ENCODE measurements at regions not wholly inside any gene's neighbourhood (a gene's known extent, or its start where the extent isn't known, plus 50 kb on each side); places are given as distances from the start of the nearest gene placed in this dataset.
"Not testable (repeated sequence)": the region's sequence is repeated elsewhere in the genome, so short reads cannot be mapped to it uniquely, and the experiment has no call there.

DNA sequence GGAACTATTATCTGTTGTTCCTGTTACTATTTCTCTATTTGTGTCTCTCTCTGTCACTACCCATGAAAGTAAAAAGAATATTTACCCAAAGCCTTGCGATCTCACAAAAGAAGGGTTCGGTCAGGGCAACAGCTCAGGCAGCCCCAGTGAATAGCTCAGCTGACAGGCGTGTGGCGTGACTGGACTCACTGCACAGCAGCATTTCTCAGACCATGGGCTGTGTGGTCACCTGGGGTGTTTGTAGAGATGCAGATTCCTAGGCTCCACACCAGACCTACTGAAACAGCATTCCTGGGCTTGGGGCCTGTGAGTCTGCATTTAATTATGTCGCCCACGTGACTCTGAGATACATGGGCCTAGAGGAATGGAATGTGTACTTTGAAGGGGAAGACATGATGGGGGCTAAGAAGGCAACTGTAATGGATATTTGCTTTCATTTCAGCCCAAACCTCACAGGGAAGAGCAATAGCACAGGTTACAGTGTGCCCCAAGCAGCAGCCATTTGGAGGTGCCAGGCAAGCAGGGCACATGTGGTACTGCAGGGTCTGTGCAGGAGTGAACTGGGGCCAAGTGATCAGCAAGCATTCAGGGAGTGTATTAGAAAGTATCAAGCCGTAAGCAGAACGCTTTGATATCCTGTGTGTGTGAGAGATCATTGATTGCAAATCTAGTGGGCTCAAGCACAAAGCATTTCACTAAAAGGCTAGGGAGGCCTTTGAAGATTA is 90.4 kb upstream of the RBMS1 start:
- no peak for DNase-seq (ENCODE audit: low read depth in 2 of 2)

DNA sequence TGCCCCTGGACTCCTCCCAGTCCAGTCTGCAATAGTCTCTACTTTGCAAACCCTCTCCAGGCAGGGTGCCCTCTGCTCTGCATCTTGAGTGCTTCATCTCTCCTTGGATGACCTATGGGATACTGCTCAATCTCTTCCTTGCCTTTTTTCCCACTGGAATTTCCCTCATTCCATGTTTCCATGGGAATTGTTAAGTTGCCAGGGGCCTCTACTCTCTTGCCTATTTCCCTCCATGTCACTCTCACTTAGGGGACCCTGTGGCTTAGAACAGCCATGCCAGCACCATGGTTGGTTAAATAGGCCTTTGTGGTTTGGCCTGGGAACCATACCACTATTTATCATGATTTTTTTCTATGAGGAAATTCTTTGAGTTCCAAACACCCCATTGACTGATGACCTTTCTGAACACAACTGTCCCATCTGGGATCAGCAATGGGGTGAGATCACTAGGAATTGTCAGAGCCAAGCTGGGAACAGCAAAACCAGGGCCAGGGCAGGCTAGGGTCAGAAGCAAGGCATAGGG is 91.4 kb upstream of the RBMS1 start:
- DNase-seq (ENCODE audit: low read depth in 2 of 2), result no peak

DNA sequence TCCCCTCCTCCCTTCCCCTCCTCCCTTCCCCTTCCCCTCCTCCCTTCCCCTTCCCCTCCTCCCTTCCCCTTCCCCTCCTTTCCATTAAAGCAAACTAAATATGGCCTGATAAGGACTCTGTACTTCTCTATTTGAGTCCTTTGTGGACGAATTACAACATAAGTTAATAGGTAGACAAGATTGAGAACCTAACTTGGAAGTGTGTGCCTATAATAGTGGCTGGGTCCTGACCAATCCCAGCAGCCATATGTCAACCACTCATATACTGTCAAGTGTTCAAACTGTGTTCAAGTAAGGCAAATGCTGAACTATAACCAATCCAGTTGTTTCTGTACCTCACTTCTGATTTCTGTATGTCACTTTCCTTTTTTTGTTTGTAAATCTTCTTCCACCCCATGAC is 97.1 kb upstream of the RBMS1 start:
- no peak for DNase-seq (ENCODE audit: low read depth in 2 of 2)

DNA sequence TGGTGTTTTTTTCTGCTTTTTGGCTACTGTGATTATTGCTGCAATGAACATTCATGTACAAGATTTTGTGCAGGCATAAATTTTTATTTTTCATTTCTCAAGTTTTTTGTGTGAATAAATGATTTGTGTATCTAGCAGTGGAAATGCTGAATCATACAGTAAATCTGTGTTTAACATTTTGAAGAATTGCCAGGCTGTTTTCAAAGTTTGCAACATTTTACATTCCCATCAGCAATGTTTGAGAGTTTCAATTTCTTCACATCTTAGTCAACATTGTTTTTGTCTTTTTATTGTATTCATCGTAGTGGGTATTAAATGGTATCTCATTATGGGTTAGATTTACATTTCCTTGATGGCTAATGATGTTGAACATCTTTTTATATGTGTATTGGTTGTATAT is 98.8 kb upstream of the RBMS1 start:
- DNase-seq (ENCODE audit: low read depth in 2 of 2), result no peak

GRCh38 chr2:160592993-160593392 is 99.4 kb upstream of the RBMS1 start:
- no peak for DNase-seq (ENCODE audit: low read depth in 2 of 2)

GRCh38 chr2:160596441-160596840 is 102.8 kb upstream of the RBMS1 start:
- no peak for DNase-seq (ENCODE audit: low read depth in 2 of 2)

- DNase-seq (ENCODE audit: low read depth in 2 of 2), result not testable (repeated sequence)
These were observed 106.8 kb upstream of the RBMS1 start for GRCh38 chr2:160600437-160600836.

- no peak for DNase-seq (ENCODE audit: low read depth in 2 of 2)
These were observed 108.5 kb upstream of the RBMS1 start for GRCh38 chr2:160602073-160602472.

GRCh38 chr2:160603771-160604510 is 110.3 kb upstream of the RBMS1 start:
- no peak for DNase-seq (ENCODE audit: low read depth in 2 of 2)

DNA sequence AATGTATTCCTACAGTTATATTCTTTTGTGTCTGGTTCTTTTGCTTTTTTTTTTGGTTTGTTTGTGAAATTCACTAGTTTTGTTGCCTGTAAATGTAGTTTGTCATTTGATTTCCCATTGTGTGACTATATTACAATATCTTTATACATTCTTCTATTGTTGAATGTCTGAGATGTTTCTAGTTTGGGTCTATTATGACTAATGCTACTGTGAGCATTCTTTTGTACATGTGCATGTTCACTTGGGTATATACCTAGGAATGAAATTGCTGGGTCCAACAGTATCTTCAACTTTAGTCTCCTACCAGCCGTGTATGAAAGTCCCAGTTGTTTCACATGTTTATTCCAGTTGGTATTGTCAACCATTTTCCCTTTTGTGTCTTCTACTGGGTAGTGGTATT is 112.7 kb upstream of the RBMS1 start:
- no peak for DNase-seq (ENCODE audit: low read depth in 2 of 2)

DNA sequence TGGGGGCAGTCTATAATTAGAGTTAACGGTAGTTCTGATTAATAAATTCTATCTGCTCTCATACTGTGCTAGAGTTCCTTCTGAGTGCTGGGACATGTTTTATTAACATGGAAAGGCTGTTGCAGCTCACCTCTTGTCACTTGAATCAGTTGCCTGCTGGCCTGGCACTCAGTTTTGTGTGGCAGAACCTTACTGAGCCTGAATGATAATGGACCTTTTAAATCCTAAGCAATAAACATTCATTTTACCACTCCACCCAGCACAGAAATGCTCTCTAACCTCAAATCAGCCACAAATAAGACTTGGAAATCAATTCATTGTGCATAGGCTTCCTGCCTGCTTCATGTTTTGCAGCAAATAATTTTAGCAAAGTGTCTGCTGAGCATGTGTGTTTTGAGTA is 115.0 kb upstream of the RBMS1 start:
- DNase-seq (ENCODE audit: low read depth in 2 of 2), result no peak

- DNase-seq (ENCODE audit: low read depth in 2 of 2), result no peak
These were observed 115.7 kb upstream of the RBMS1 start for GRCh38 chr2:160609346-160609745.

GRCh38 chr2:160610041-160610440 is 116.4 kb upstream of the RBMS1 start:
- DNase-seq (ENCODE audit: low read depth in 2 of 2), result no peak

DNA sequence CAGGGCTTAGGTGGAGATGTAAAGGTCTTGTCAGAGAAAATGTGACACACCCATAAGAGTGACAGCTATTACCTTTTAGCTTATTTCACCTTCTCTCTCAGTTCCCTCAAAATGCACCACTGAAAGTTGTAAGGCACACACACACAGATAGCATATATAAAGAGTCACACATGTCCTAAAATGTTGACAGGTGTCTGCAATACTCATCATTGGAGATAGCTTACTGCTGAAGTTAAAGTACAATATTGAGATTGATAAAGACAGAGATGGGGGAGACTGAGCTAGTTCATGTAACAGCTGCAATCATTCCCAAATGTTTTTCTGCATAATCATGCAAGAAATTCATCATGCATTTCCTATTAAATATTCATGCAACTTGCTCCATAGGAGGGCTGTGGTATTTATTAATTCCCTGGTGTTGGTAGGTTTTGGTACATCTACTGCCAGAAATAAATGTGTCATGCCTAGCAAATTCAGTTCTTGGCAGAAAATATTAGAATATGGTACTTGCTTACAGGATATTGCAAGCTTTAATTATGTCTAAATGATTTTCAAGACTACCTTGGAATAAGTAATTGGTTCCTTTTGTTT is 118.8 kb upstream of the RBMS1 start:
- no peak for DNase-seq (ENCODE audit: low read depth in 2 of 2)

DNA sequence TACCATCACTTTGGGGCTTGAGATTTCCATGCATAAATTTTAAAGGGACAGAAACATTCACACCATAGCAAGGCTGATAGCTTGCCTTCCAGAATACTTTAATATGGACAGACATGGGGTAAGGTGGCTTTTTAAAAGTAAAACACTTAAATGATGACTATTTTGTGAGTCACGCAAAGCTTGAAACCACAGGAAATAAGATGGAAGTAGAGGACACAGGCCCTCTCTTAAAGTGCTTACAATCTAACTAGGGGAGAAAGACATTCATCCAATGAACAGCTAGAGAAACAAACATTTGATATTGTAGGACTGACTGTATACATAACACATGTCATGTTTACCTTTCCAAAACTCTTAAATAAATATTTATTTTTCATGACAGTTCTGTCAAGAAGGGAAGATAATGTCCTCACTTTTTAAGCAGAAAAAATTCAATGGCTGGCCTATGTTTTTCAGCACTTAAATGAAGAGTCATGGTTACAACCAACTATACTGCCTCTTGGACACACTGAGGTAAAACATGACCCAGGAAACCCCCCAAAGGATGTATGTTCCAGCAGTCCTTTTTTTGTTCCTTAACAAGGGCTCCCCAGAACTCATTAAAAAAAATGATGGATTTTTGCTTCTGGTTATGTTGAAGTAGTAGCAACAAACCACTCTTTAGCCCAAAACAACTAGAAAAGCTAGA is 120.0 kb upstream of the RBMS1 start:
- DNase-seq (ENCODE audit: low read depth in 2 of 2), result no peak

GRCh38 chr2:160614391-160614790 is 120.8 kb upstream of the RBMS1 start:
- no peak for DNase-seq (ENCODE audit: low read depth in 2 of 2)

DNA sequence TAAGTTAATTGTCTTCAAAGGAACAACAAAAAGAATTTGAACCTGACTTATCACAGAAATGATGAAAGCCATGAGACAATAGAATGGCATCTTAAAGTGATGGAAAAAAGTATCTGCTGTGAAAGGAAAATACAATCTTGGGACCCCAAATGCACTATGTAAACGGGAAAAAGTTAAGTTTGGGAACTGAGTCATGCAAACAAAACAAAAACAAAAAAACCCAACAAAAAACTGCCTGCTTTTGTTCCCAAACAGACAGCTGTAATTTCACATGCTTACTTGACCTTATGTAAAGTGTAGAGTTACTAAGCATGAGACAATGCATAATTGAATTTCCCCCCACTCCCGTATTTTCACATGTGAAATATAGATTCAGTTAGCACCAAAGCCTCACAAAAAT is 122.1 kb upstream of the RBMS1 start:
- no peak for DNase-seq (ENCODE audit: low read depth in 2 of 2)

DNA sequence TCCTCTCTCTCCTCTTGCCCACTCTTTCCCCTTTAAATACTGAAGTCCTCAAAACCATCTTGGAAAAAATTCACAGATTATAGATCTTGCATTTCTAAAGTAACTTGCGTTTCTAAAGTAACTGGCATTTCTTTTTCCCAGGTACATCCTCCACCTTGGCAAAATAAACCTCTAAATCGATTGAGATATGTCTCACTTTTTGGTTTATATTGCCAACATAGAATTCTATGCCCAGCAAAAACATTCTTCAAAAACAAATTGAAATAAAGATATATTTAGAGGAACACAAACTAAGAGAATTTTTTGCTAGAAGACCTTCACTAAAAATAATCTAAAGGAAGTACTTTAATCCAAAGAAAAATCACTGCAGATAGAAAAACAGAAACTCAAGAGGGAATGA is 122.5 kb upstream of the RBMS1 start:
- DNase-seq (ENCODE audit: low read depth in 2 of 2), result no peak

DNA sequence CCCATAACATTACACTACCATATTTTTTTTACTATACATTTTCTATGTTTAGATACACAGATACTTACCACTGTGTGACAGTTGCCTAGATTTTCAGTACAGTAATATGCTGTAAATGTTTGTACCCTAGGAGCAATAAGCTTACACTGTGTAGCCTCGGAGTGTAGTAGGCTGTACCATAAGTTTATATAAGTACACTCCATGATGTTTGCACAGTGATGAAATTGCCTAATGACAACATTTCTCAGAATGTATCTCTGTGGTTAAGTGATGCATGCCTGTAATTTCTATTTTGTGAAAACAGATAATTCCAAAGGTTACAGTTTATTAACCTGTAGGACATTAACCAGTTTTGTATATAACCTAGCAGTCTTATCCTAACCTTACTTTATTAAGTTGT is 128.1 kb upstream of the RBMS1 start:
- DNase-seq (ENCODE audit: low read depth in 2 of 2), result no peak

DNA sequence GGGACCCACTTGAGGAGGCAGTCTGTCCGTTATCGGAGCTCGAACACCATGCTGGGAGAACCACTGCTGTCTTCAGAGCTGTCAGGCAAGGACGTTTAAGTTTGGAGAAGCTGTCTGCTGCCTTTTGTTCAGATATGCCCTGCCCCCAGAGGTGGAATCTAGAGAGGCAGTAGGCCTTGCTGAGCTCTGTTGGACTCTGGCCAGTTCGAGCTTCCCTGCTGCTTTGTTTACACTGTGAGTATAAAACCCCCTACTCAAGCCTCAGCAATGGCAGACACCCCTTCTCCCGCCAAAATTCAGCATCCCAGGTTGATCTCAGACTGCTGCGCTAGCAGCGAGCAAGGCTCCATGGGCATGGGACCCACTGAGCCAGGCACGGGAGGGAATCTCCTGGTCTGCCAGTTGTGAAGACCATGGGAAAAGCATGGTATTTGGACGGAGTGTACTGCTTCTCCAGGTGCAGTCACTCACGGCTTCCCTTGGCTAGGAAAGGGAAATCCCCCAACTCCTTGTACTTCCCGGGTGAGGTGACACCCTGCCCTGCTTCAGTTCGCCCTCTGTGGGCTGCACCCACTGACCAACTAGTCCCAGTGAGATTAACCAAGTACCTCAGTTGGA is 134.5 kb upstream of the RBMS1 start:
- not testable (repeated sequence) for DNase-seq (ENCODE audit: low read depth in 2 of 2)

DNA sequence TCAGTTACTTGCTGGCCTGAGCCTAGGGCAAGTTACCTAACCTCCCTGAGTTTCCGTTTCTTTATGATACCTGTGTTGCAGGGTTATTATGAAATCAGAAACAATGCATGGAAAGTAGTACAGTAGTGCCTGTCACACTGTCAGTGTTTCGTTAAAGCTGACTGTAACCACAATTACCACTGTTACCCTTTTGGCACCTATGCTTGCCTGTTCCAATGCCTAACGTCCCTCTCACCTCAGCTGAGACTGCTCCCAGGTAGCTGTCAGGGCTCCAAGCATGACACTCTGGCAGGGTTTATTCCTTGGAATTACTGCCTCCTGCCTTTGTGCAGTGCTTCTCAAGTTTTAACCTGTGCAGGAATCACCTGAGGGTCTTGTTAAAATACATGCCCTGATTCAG is 135.2 kb upstream of the RBMS1 start:
- no peak for DNase-seq (ENCODE audit: low read depth in 2 of 2)

Data from activated CD4-positive, alpha-beta T cell treated with anti-CD3 and anti-CD28 coated beads for 24 hours (primary cell).